Pons (tissue), 1 donor: ENCODE measurements at regions not wholly inside any gene's neighbourhood (a gene's known extent, or its start where the extent isn't known, plus 50 kb on each side); places are given as distances from the start of the nearest gene placed in this dataset.
A peak's percentile ranks its signal among the peaks of the same experiment; 100 is the strongest.

Source experiments
- DNase-seq: peaks from one replicate; pipeline ENCODE4 v3.0.0-alpha.2; 2016; ENCODE audit warnings: low spot score

DNA sequence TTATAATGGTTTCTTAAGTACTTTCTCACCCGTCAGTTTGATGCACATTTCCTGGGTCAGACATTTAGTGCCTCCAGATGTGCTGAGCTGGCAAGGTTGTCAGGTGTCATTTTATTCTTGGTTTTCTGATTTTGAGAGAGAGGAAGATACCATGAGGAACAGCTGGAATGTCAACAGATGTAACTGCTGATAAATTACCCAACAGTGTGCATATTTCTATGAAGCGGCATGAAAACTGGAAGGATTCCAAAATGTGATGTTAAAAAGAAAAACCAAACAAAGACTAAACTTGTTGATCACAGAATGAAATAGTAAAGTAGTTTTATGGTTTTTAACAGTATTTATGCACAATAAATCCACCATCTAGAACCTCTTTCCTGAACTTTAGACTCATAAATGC lies 447.3 kb downstream of the HDGFL1 start:
- DNase-seq, result no peak

DNA sequence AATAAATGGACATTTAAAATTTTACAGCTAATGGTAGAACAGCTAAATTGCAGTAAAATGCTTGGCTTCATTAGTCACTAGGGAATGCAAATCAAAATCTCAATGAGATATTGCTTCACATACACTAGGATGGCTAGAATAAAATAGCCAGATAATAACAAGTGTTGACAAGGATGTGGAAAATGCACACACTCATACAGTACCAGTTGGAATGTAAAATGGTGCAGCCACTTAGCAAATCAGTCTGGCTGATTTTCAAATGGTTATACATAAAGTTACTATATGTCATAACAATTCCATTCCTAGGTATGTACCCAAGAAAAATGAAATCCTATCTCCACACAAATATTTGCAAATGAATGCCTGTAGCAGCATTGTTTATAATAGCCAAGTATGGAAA lies 452.1 kb downstream of the HDGFL1 start:
- DNase-seq, result no peak

- peak; percentile 98 for DNase-seq
These were observed 457.9 kb downstream of the HDGFL1 start for GRCh38 chr6:23027281-23027680.

GRCh38 chr6:23031986-23032385 lies 462.6 kb downstream of the HDGFL1 start:
- no peak for DNase-seq

DNA sequence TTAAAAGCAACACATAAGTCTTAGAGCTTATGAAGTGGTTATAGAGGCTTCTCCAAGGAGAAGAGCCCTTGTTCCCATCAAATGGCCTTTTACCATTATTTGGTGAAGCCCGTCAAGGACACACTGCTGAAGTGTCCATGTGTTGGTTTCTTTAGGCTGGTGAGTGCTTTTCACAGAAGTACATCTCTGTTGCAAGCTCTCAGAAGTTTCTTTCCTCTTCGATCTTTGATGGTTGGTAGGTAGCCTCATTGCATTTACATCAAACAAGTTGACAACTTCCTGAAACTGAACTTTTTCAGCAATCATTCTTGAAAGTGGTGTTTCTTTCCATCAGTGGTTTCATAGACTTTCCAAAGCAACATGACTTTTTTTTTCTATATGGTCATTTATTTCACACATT lies 465.6 kb downstream of the HDGFL1 start:
- DNase-seq, result no peak

DNA sequence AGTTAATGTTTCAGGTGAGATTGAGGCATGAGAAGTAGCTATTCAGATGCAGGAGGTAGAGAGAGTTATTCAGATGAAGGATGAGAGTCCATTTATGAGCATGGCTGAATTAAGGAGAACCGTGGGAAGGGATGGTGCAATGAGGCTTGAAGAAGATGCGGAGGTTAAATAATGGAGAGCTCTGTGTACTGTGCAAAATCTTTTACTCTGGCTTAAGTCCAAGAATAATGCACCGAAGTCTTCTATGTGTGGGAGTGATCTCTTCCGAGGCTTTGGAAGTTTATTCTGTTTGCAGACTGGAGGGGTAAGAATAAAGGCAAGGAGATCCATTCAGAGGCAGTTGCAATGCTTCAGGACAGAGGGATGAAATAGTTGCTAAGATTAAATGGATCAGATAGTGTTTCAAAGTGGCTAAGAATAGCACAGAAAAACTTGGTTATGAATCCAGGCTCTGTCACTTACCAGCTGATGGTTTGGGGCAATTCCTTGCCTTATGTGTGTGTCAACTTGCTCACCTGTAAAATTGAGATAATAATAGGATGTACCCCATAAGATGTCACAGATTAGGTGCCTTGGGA lies 467.1 kb downstream of the HDGFL1 start:
- DNase-seq, result no peak

- no peak for DNase-seq
These were observed 471.5 kb downstream of the HDGFL1 start for GRCh38 chr6:23040899-23041298.

- DNase-seq, result no peak
These were observed 475.9 kb downstream of the HDGFL1 start for GRCh38 chr6:23045280-23045679.

DNA sequence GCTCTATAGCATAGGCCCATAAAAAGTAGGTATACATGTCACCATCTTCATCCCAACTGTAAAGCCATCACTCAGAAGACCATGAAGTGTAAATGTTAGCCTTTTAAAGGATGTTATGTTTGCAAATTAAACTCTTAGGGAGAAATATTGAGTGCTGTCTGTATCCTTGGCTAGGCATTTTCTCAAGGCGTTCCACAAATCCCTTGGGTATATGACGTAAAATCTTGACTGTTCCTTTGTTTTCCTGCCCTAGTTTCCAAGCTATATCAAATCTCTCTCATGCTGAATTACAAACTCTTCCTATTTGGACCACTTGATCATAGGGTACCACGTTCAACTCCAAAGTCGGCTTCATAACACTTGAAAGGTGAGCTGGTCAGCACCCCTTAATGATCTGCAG lies 486.2 kb downstream of the HDGFL1 start:
- DNase-seq, result no peak

DNA sequence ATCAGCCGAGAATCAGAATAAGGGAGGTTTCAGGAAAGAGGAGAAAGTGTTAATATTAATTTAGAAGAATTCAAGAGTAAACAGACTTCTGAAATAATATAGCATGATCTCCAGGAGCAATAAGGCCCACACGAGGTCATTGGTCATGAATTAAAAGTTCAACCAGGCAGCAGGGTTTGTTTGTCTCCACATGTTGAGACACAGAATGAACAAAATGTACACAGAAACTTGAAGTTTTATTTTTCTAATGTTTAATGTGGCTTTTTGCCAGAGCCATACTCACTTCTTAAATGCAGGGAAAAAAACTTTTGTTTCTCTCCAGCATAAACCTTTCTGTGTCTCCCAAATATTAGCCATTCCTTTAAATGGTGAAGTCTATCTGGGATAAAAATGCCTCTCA lies 504.5 kb downstream of the HDGFL1 start:
- no peak for DNase-seq

DNA sequence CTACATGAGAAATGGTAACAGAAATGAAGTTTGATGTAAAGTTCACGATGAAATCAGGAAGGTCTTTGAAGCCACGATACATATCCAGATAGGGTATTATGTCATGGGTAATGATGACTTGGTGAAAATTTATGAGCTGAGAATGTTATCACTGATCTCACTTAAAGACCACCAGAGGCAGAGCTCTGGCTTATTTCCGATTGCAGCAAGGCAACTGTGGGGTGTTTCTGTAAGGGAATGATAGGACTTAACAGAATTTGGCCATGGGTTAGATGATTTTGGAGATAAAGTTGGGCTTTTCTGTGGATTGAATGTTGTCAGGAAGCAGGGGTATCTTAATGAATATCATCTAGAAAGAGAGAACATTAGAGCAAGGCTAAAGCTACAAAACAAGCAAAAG lies 508.4 kb downstream of the HDGFL1 start:
- no peak for DNase-seq

DNA sequence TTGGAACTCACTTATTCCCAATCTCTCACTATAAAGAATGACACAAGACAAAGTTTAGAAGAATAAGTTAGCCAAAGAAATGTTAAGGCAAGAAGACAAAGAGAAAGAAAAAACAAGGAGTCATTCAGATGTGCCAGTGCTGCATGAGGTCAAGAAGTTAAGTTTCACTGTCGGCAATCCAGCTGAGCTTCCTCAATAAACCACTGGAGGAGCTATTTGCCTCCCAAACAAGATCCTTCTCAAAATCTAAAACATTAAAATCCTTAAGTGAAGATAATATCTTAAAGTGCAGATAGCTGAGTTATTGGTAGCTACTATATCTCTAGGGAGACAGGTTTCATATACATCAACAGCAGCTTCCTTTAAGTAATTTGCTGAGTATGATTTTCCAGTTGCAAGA lies 512.3 kb downstream of the HDGFL1 start:
- DNase-seq, result no peak

DNA sequence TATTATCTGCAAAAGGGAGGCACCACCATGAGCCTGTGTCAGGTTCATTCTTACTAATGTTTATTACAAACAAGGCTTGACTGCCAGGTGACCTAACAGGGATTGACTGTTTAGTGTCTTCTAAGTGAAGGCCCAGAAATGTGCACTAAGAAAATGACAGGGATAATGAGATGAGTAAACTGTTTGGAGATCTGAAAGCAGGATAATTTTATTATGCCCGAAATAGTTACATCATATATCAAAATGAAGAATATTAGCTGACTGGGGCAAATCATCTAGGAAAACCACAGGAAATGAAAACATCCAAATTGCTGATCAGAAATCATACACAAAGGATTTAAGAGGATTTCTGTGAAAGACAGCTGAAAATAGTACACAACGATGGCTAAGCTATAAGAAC lies 516.7 kb downstream of the HDGFL1 start:
- DNase-seq, result no peak

DNA sequence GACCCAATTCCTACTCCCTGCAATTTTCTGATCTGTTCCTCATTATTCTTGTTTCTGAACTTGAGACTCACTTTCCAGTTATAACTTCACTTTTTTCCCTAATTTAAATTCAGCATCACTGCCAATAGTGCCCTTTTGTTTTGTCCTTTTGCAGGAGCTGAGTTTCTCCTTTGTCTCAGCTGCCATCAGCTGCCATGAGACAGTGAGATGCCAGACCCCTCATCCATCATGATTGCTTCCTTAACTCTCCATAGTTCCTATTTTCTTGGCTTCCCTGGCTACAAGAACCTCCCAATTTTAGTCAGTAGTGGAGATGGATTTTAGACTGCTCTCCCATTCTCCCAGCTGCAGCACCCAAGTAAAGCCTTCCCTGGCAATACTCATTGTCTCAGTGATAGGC lies 518.1 kb downstream of the HDGFL1 start:
- DNase-seq, result peak; percentile 39

DNA sequence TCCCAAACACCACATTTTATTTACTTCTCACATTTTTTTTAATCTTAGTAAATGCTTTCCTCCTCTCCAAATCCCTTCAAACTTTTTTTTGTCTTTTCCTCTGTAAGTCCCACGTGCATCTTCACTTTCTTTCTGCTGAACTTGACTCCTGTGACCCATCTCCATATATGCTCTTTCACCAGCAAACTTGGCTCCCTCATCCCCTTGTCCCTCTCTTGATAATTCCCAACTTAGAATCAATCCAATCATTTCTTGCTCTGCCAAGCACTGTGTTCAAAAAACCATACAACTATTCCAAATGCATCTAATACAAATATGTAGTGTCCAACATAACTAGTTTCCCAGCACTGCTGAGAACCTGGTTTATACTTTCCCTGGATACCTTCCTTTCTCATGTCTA lies 519.4 kb downstream of the HDGFL1 start:
- DNase-seq, result no peak

- DNase-seq, result no peak
These were observed 520.6 kb downstream of the HDGFL1 start for GRCh38 chr6:23089981-23090380.

DNA sequence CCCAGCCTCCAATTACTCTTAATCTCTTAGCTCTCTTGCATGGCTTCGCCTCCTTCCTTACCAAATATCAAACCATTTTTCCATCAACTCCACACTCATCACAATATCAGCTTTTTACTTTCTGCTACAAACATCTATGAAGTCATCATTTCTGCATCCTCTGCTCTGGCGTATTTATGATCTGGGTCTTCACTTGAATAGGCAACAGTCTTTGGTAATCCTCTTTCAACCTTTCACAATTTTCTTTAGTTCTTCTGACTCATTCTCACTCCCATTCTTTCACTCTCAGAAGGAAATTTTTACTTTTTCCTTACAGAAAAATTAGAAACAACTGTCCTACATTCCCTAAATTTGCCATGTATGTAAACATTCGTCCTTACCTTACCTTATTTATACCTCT lies 522.4 kb downstream of the HDGFL1 start:
- no peak for DNase-seq

DNA sequence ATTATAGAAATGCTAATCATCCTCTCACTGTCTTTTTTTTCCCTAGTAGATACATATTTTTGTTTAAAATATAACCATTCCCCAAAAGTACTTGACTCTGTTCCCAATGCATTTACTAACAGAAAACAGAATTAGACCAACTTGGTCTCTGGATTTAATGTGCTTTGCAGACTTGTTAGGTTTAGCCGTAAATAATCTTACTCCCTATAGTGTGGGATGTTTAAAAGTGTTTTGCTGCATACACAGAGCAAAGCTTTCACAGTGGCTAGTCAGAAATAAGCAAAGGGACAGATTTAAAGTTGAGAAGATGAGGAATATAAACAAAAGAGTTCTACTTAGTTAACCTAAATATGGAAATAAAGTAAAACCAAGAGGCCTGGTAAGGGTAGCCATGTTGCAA lies 527.5 kb downstream of the HDGFL1 start:
- no peak for DNase-seq

DNA sequence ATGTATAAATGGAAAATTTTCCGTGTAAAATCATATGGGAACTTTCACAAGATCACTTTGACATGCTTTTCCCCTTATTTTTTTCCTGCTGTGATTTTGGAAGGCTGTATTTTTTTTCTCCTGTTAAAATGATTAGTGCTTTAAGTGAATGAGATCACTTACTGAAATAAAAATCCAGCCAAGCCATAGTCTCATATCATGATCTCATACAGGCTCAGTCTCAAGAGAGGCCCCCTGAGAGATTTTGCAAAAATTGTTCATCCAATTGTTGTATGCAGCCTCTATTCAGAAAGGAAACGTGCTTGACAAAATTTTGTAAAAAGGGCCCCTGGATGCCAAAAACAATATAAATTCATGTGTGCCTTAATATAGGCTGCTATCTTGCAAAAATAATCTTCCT lies 528.2 kb downstream of the HDGFL1 start:
- DNase-seq, result no peak

DNA sequence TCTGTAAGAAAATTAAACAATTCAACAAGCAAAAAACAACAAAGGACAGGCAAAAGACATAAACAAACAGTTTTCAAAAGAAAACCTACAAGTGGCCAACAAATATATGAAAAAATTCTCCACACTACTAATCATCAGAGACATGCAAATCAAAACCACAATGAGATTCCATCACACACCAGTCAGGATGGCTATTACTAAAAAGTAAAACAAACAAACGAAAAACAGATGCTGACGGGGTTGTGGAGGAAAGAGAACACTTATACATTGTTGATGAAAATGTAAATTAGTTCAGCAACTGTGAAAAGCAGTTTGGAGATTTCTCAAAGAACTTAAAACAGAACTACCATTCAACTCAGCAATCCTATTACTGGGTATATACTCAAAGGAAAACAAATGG lies 537.6 kb downstream of the HDGFL1 start:
- DNase-seq, result no peak

DNA sequence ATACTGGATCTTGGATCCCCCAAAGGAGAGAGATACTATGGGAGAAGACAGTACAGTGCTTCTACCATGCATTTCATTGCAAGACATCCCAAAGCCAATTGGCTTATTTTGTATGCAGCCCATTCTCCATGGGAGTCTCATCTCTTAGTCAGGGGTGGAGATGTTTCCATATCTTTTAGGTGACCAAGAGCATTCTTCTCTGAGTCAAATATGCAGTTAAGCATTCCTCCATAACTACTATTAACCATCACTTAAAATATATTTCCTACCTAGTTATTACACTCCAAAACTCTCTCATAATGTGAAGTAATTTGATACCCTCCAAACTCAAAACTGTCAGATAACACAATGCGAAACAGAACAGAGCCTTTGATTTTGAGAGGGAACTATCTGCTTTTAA lies 542.6 kb downstream of the HDGFL1 start:
- no peak for DNase-seq

DNA sequence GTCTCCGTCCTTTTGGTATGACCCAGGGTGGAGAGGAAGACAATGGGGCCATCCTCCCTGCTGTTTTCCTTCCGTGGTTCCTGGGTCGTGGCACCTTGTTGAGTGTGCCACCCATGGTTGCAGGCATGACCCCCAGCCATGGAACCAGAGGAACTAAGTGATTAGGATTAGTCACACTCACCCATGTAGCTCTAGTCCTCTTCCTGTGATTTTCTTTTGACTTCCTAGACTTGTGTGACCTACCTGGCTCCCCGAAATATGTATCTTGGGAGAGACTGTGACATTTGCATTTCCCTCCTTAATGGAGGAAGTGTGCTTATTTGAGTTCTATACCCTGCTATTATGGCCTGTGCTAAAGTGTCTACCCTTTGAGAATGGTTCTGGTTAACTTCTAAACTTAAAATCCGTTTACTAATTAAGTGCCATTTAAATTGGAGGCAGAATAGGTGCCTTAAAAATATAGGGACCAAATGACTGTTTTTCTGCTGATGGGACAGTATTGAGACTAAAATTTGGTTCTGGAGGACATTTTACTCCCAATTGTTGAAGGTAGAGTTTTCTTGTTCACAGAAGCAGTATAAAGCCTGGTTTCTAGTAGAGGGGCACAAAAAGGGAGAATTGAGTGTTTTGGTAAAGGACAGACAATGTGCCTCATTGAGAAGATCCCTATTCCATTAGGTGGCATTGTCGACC lies 545.6 kb downstream of the HDGFL1 start:
- no peak for DNase-seq

GRCh38 chr6:23137611-23138010 lies 568.2 kb downstream of the HDGFL1 start:
- no peak for DNase-seq

GRCh38 chr6:23140871-23141270 lies 571.5 kb downstream of the HDGFL1 start:
- DNase-seq, result no peak
